ENCODE measurements at regions not wholly inside any gene's neighbourhood (a gene's known extent, or its start where the extent isn't known, plus 50 kb on each side); places are given as distances from the start of the nearest gene placed in this dataset.
A peak's percentile ranks its signal among the peaks of the same experiment; 100 is the strongest.
"Not testable (repeated sequence)": the region's sequence is repeated elsewhere in the genome, so short reads cannot be mapped to it uniquely, and the experiment has no call there.

DNA sequence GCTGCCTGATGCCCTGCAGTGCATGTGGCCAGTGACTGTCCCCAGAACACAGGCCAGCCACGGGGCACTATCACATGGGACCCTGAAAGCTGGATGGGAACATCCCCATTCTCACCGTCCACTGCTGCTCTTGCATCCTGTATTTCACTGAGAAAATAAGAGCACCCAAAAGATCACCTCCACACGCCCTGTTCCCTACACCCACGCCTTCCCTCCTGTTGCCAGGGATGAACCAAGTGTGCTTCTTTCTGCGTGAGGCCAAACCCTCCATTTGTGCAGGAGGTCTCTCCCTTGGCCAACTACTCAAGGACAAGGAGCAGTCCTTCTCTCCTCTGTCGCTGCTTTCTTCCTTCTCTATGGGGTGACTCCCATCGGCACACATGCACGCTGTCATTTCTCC, 118.3 kb downstream of the LRRC37A3 start:
- H3K79me2 ChIP-seq (ENCODE audit: insufficient read depth, low read length); H3K27ac ChIP-seq (ENCODE audit: low read length); H2AFZ ChIP-seq (ENCODE audit: low read depth, low read length); H3K9me3 ChIP-seq (ENCODE audit: insufficient read depth, low read length, severe bottlenecking); H3K36me3 ChIP-seq (ENCODE audit: insufficient read depth, low read length); H3K4me2 ChIP-seq (ENCODE audit: insufficient read depth, low read length); DNase-seq; H4K20me1 ChIP-seq (ENCODE audit: insufficient read depth, low read length); ATAC-seq (ENCODE audit: insufficient read depth, low read depth); H3K9ac ChIP-seq (ENCODE audit: low read depth, low read length); H3K27me3 ChIP-seq (ENCODE audit: insufficient read depth, low read length, poor library complexity); H3K4me3 ChIP-seq (ENCODE audit: low read depth in 1 of 2, low read length in 2 of 2): not testable (repeated sequence)
- peaks cover 12% of the 10 kb centered on the region for H3K4me1 ChIP-seq (ENCODE audit: insufficient read depth, low read length)

DNA sequence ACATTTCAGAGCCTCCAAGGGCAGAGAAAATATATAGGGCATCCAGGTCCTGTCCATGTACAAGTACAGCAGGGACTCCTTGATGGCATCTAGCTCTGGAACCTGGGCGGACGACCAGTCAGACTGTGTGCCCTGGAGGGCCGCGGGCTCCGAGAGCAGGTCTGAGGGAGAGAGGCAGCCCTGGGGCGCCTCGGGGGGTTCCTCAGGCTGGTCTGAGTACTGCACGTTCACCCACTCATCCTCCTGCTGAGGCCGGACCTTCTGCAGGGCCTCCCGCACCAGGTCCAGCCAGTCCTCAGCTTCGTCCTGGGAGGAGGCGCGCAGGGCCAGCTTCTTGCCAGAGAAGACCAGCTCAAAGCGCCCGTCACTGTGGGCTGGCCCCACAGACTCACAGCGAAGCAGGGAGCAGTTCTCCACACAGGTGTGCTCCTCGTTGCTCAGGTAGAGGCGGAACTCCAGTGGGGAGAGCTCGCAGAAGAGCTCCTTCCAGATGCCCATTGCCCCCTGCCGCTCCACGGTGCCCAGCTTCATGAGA, 118.8 kb downstream of the LRRC37A3 start:
- H3K79me2 ChIP-seq (ENCODE audit: insufficient read depth, low read length); DNase-seq; H3K9me3 ChIP-seq (ENCODE audit: insufficient read depth, low read length, severe bottlenecking); ATAC-seq (ENCODE audit: insufficient read depth, low read depth); H3K4me3 ChIP-seq (ENCODE audit: low read depth in 1 of 2, low read length in 2 of 2); H3K27ac ChIP-seq (ENCODE audit: low read length); H3K4me2 ChIP-seq (ENCODE audit: insufficient read depth, low read length); H3K9ac ChIP-seq (ENCODE audit: low read depth, low read length); H3K36me3 ChIP-seq (ENCODE audit: insufficient read depth, low read length); H3K27me3 ChIP-seq (ENCODE audit: insufficient read depth, low read length, poor library complexity); H4K20me1 ChIP-seq (ENCODE audit: insufficient read depth, low read length); H2AFZ ChIP-seq (ENCODE audit: low read depth, low read length): not testable (repeated sequence)
- peaks cover 12% of the 10 kb centered on the region for H3K4me1 ChIP-seq (ENCODE audit: insufficient read depth, low read length)

DNA sequence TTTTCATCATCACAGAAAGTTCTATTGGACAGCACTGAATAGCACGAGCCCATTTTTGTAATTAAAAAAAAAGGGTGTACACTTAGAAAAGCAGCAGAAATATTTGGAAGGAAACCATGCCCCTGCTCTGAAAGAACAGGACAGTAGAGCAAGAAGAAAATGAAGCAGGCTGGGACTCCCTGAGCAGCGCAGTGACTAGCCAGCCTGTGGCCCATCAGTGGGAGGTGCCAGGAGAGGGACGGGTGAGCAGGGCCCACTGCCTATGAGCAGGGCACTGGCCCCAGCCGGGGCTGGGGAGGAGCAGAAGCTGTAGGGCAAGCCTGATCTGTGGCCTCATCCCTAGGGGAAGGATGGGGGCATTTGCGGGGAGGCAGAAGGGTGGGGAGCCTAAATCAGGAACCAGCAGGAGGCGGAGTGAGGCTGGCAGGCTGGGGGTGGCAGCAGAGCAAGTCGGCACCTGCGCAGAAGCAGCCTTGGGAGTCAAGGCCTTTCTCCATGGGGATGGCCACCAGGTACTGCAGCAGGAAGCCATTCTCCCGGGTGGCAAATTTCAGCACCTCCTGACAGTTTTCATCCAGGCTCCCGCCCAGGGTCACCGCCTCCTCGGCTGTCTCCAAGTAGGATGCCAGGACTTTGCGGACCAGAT, 119.6 kb downstream of the LRRC37A3 start:
- not testable (repeated sequence) for DNase-seq; H3K9me3 ChIP-seq (ENCODE audit: insufficient read depth, low read length, severe bottlenecking); H3K36me3 ChIP-seq (ENCODE audit: insufficient read depth, low read length); H3K4me2 ChIP-seq (ENCODE audit: insufficient read depth, low read length); H3K4me3 ChIP-seq (ENCODE audit: low read depth in 1 of 2, low read length in 2 of 2); H2AFZ ChIP-seq (ENCODE audit: low read depth, low read length); H3K79me2 ChIP-seq (ENCODE audit: insufficient read depth, low read length); H3K27ac ChIP-seq (ENCODE audit: low read length); H4K20me1 ChIP-seq (ENCODE audit: insufficient read depth, low read length); H3K27me3 ChIP-seq (ENCODE audit: insufficient read depth, low read length, poor library complexity); ATAC-seq (ENCODE audit: insufficient read depth, low read depth); H3K9ac ChIP-seq (ENCODE audit: low read depth, low read length)
- H3K4me1 ChIP-seq (ENCODE audit: insufficient read depth, low read length): peaks cover 12% of the 10 kb centered on the region

DNA sequence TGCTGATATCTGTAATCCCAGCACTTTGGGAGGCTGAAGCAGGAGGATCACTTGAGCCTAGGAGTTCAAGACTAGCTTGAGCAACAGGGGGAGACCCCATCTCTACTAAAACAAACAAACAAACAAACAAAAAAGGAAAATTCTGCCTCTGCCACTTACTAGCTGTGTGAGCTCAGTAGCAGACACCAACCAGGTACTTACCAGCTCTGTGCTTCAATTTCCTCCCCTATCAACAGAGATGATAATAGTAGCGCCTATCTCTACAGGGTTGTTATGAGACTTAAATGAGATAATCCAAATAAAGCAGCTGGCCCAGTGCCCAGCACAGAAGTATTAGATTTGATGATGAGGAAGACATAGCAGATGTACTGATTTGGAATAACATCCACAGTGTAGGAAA, 120.3 kb downstream of the LRRC37A3 start:
- not testable (repeated sequence) for H3K4me2 ChIP-seq (ENCODE audit: insufficient read depth, low read length); H3K4me3 ChIP-seq (ENCODE audit: low read depth in 1 of 2, low read length in 2 of 2)

DNA sequence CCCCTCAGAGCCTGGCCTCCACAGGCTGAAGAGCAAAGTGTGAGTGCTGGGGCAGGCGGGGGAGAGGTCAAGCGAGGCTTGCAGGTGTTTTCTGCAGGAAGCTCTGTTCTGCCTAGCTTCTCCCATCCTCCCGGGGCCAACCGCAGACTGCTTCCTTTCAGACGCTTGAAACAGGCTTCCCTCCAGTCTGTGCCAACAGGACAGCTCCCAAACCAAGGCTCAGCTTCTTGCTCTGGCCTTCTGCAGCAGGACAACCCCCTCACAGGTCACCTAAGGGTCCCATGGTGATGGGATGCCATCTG, 120.8 kb downstream of the LRRC37A3 start:
- H3K27me3 ChIP-seq (ENCODE audit: insufficient read depth, low read length, poor library complexity); H3K4me2 ChIP-seq (ENCODE audit: insufficient read depth, low read length); H3K9me3 ChIP-seq (ENCODE audit: insufficient read depth, low read length, severe bottlenecking); H3K79me2 ChIP-seq (ENCODE audit: insufficient read depth, low read length); H4K20me1 ChIP-seq (ENCODE audit: insufficient read depth, low read length); H2AFZ ChIP-seq (ENCODE audit: low read depth, low read length); H3K9ac ChIP-seq (ENCODE audit: low read depth, low read length); H3K36me3 ChIP-seq (ENCODE audit: insufficient read depth, low read length); H3K4me3 ChIP-seq (ENCODE audit: low read depth in 1 of 2, low read length in 2 of 2): not testable (repeated sequence)
- Histone ChIP-seq H3K4me1 (ENCODE audit: insufficient read depth, low read length) (peaks cover 12% of the 10 kb centered on the region), H3K27ac (ENCODE audit: low read length) (peak overlapping the region; percentile 56)
- peak; percentile 67 for DNase-seq
- peak; percentile 86 for ATAC-seq (ENCODE audit: insufficient read depth, low read depth)

More for the DNA sequence above, 120.3 kb downstream of the LRRC37A3 start:
- H2AFZ ChIP-seq (ENCODE audit: low read depth, low read length); H3K36me3 ChIP-seq (ENCODE audit: insufficient read depth, low read length); H3K9ac ChIP-seq (ENCODE audit: low read depth, low read length); H3K27ac ChIP-seq (ENCODE audit: low read length); H3K79me2 ChIP-seq (ENCODE audit: insufficient read depth, low read length); ATAC-seq (ENCODE audit: insufficient read depth, low read depth); H4K20me1 ChIP-seq (ENCODE audit: insufficient read depth, low read length); DNase-seq; H3K27me3 ChIP-seq (ENCODE audit: insufficient read depth, low read length, poor library complexity); H3K9me3 ChIP-seq (ENCODE audit: insufficient read depth, low read length, severe bottlenecking): not testable (repeated sequence)
- H3K4me1 ChIP-seq (ENCODE audit: insufficient read depth, low read length): peaks cover 12% of the 10 kb centered on the region

DNA sequence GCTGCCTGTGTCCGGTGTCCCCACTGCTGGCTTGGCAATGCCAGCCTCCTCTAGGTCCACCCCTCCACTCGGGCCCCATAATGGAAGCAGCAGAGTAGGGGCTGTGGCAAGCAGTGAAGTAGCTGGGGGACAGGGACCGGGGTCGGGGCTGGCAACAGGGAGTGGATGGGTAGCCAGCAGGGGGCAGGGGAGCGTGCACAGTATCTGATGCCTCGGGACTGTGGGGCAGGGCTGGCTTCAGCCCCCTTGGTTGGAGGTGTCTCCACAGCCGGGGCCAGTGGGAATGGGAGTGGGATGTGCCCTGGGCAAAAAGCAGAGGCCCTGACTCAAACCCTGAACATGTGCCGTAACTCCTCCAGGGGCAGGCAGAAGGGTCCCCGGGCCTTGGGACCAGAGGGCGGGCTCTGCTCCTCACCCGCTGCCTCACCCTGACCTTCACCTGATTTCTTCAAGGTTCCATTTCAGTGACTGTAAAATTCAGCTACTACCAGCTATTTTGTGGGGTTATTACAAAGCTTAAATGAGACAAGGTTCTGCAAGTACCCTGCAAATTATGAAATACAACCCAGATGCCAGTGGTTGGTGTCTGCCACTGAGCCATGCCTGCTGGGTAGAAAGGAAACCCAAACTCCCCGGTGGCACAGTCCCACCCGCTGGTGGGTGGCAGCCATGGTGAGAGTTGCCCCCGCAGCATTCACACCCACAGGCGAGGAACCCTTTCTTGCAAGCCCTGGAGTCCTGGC, 121.4 kb downstream of the LRRC37A3 start:
- not testable (repeated sequence) for H3K27me3 ChIP-seq (ENCODE audit: insufficient read depth, low read length, poor library complexity); H3K9me3 ChIP-seq (ENCODE audit: insufficient read depth, low read length, severe bottlenecking); H2AFZ ChIP-seq (ENCODE audit: low read depth, low read length); H3K4me3 ChIP-seq (ENCODE audit: low read depth in 1 of 2, low read length in 2 of 2); H4K20me1 ChIP-seq (ENCODE audit: insufficient read depth, low read length); DNase-seq; H3K36me3 ChIP-seq (ENCODE audit: insufficient read depth, low read length); H3K79me2 ChIP-seq (ENCODE audit: insufficient read depth, low read length)
- TF ChIP-seq, protein P1, sequence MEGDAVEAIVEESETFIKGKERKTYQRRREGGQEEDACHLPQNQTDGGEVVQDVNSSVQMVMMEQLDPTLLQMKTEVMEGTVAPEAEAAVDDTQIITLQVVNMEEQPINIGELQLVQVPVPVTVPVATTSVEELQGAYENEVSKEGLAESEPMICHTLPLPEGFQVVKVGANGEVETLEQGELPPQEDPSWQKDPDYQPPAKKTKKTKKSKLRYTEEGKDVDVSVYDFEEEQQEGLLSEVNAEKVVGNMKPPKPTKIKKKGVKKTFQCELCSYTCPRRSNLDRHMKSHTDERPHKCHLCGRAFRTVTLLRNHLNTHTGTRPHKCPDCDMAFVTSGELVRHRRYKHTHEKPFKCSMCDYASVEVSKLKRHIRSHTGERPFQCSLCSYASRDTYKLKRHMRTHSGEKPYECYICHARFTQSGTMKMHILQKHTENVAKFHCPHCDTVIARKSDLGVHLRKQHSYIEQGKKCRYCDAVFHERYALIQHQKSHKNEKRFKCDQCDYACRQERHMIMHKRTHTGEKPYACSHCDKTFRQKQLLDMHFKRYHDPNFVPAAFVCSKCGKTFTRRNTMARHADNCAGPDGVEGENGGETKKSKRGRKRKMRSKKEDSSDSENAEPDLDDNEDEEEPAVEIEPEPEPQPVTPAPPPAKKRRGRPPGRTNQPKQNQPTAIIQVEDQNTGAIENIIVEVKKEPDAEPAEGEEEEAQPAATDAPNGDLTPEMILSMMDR (IDR thresholded peaks at IDR 0.05; ENCODE audit: borderline replicate concordance, extremely low read depth, low read length, poor library complexity, severe bottlenecking): peak; percentile 38
- peak overlapping the region; percentile 12 for H3K4me2 ChIP-seq (ENCODE audit: insufficient read depth, low read length)
- H3K4me1 ChIP-seq (ENCODE audit: insufficient read depth, low read length): peaks cover 12% of the 10 kb centered on the region
- ATAC-seq (ENCODE audit: insufficient read depth, low read depth): peak; percentile 77
- H3K9ac ChIP-seq (ENCODE audit: low read depth, low read length): peak overlapping the region; percentile 32; the same call in 1 of the 2 replicates
- peak overlapping the region; percentile 64 for H3K27ac ChIP-seq (ENCODE audit: low read length)

DNA sequence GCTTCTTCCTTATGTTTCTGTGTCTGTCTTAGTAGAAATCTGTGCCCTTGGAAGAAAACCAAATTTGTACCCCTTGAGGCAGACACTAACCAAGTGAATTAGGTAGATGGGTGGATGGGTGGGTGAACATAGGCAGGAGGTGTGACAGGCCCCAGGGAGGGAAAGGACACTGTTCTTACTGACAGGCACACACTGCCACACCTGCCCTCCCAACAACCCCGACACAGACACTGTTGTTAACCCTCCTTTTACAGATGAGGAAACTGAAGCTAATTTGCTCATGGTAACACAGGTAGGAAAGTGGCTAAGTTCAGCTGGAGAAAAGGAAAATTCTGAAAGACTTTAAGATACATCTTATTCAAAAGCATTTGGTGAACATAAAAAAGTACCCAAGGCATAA, 123.9 kb downstream of the LRRC37A3 start:
- not testable (repeated sequence) for H2AFZ ChIP-seq (ENCODE audit: low read depth, low read length); ATAC-seq (ENCODE audit: insufficient read depth, low read depth); DNase-seq; H3K9ac ChIP-seq (ENCODE audit: low read depth, low read length); H3K79me2 ChIP-seq (ENCODE audit: insufficient read depth, low read length); H4K20me1 ChIP-seq (ENCODE audit: insufficient read depth, low read length); H3K27me3 ChIP-seq (ENCODE audit: insufficient read depth, low read length, poor library complexity); H3K9me3 ChIP-seq (ENCODE audit: insufficient read depth, low read length, severe bottlenecking); H3K27ac ChIP-seq (ENCODE audit: low read length); H3K4me2 ChIP-seq (ENCODE audit: insufficient read depth, low read length); H3K4me3 ChIP-seq (ENCODE audit: low read depth in 1 of 2, low read length in 2 of 2)
- Histone ChIP-seq H3K4me1 (ENCODE audit: insufficient read depth, low read length) (peaks cover 12% of the 10 kb centered on the region), H3K36me3 (ENCODE audit: insufficient read depth, low read length) (peaks cover 12% of the 10 kb centered on the region; the same call in 1 of the 2 replicates)
